Motor neuron (in vitro differentiated cells): ENCODE measurements at regions not wholly inside any gene's neighbourhood (a gene's known extent, or its start where the extent isn't known, plus 50 kb on each side); places are given as distances from the start of the nearest gene placed in this dataset.
A peak's percentile ranks its signal among the peaks of the same experiment; 100 is the strongest.

ENCODE experiments used
- ATAC-seq, 8 experiments: fragments of 200-7000 bp; cut with Tn5 transposase; replicated peaks in 6 of 8; 2 replicates each; pipeline ENCODE4 v1.8.0; 2021; ENCODE audit warnings: mild to moderate bottlenecking in 8 of 8, moderate library complexity in 8 of 8
- H3K27ac ChIP-seq, 2 donors: fragments of 250-450 bp; sonication (Bioruptor Pico); 2 replicates each; pipeline ENCODE4 v1.9.0; 2021; ENCODE audit warnings: antibody characterized with exemption in 2 of 2, mild to moderate bottlenecking in 2 of 2, moderate library complexity in 1 of 2
- H3K4me1 ChIP-seq, 2 donors: fragments of 250-450 bp; sonication (Bioruptor Pico); replicated peaks in 1 of 2; 2 replicates each; pipeline ENCODE4 v1.6.1; 2021; ENCODE audit warnings: antibody characterized with exemption in 2 of 2, mild to moderate bottlenecking in 2 of 2, moderate library complexity in 1 of 2
- H3K4me3 ChIP-seq, 5 donors: fragments of 250-450 bp; sonication (Bioruptor Pico); 2 replicates each; pipeline ENCODE4 v1.9.0; 2021; ENCODE audit warnings: antibody characterized with exemption in 5 of 5, mild to moderate bottlenecking in 5 of 5, moderate library complexity in 4 of 5
- WGBS, 10 experiments: fragments of 450-650 bp; shearing (Covaris generic); methylation state at CpG; one replicate each; pipeline ENCODE4 v1.0.0; 2022; 5-methylcytosine and 5-hydroxymethylcytosine counted together
- in situ Hi-C, 9 experiments: fragments of 400-800 bp; cut with MboI; loops; one replicate each; pipeline ENCODE4 v1.15.0; 2021; ENCODE audit warnings: low sequenced_read_pairs in 9 of 9, low pct_unique_long_range_greater_than_20kb in 2 of 9; ENCODE audit not compliant: unreplicated experiment in 9 of 9

GRCh38 chr4:148986951-148987350 is 544.7 kb upstream of the NR3C2 start:
- Histone ChIP-seq H3K4me3 (no peak overlapping the region), H3K27ac (no peak overlapping the region), H3K4me1 (peaks cover 4 to 6% of the 10 kb centered on the region in 2 donors)
- ATAC-seq: peak in 3 of 8 experiments; percentile 36 to 67 (median 61)
- in situ Hi-C loops: no loop called here
- 0 to 100% (median 38%) methylated on average over 1 of the region's 1 CpG; no CpG with 5 or more reads in 4 of the 10 experiments for WGBS, 10 experiments

- H3K27ac ChIP-seq: no peak overlapping the region
- no peak overlapping the region for H3K4me3 ChIP-seq
- in situ Hi-C loops: no loop called here
- WGBS, 10 experiments: 0 to 100% (median 71%) methylated on average over 1 to 2 of the region's 2 CpGs; no CpG with 5 or more reads in 3 of the 10 experiments
- H3K4me1 ChIP-seq: peaks cover 4 to 6% of the 10 kb centered on the region in 2 donors
- ATAC-seq: no peak
These were observed 542.7 kb upstream of the NR3C2 start for GRCh38 chr4:148984951-148985350.

- Histone ChIP-seq H3K4me3 (no peak overlapping the region), H3K4me1 (no peaks in the 10 kb centered on the region), H3K27ac (no peak overlapping the region)
- WGBS, 10 experiments: 13 to 83% (median 64%) methylated on average over 1 to 4 of the region's 4 CpGs; no CpG with 5 or more reads in 2 of the 10 experiments
- in situ Hi-C loops: no loop called here
- ATAC-seq: no peak
These were observed 540.0 kb upstream of the NR3C2 start for GRCh38 chr4:148982200-148982599.

- in situ Hi-C loops: no loop called here
- Histone ChIP-seq H3K4me3 (no peak overlapping the region), H3K4me1 (no peaks in the 10 kb centered on the region), H3K27ac (no peak overlapping the region)
- peak in 2 of 8 experiments; percentile 40 to 43 for ATAC-seq
These were observed 538.7 kb upstream of the NR3C2 start for GRCh38 chr4:148980782-148981480.

GRCh38 chr4:148978301-148978700 is 536.1 kb upstream of the NR3C2 start:
- Histone ChIP-seq H3K4me1 (no peaks in the 10 kb centered on the region), H3K4me3 (no peak overlapping the region), H3K27ac (no peak overlapping the region)
- 70 to 100% (median 86%) methylated on average over 1 to 3 of the region's 3 CpGs; no CpG with 5 or more reads in 4 of the 10 experiments for WGBS, 10 experiments
- no peak for ATAC-seq
- in situ Hi-C loops: no loop called here

GRCh38 chr4:148975464-148975863 is 533.2 kb upstream of the NR3C2 start:
- in situ Hi-C loops: no loop called here
- 0 to 100% (median 57%) methylated on average over 1 of the region's 1 CpG; no CpG with 5 or more reads in 1 of the 10 experiments for WGBS, 10 experiments
- Histone ChIP-seq H3K4me3 (no peak overlapping the region), H3K4me1 (no peaks in the 10 kb centered on the region), H3K27ac (no peak overlapping the region)
- peak in 3 of 8 experiments; percentile 30 to 80 (median 63) for ATAC-seq

- no peak for ATAC-seq
- Histone ChIP-seq H3K27ac (no peak overlapping the region), H3K4me1 (no peaks in the 10 kb centered on the region), H3K4me3 (no peak overlapping the region)
- in situ Hi-C loops: no loop called here
- 34 to 100% (median 86%) methylated on average over 1 to 2 of the region's 2 CpGs for WGBS, 10 experiments
These were observed 522.9 kb upstream of the NR3C2 start for GRCh38 chr4:148965080-148965479.

GRCh38 chr4:148964456-148964855 is 522.2 kb upstream of the NR3C2 start:
- no peak for ATAC-seq
- in situ Hi-C loops: no loop called here
- H3K4me3 ChIP-seq: no peak overlapping the region
- H3K27ac ChIP-seq: no peak overlapping the region
- no peaks in the 10 kb centered on the region for H3K4me1 ChIP-seq
- 0 to 100% (median 70%) methylated on average over 1 to 2 of the region's 2 CpGs for WGBS, 10 experiments

- no peak overlapping the region for H3K4me3 ChIP-seq
- ATAC-seq: no peak
- 6 to 73% (median 51%) methylated on average over 1 to 2 of the region's 2 CpGs for WGBS, 10 experiments
- in situ Hi-C loops: no loop called here
- no peaks in the 10 kb centered on the region for H3K4me1 ChIP-seq
- no peak overlapping the region for H3K27ac ChIP-seq
These were observed 520.5 kb upstream of the NR3C2 start for GRCh38 chr4:148962539-148963290.

- 19 to 100% (median 54%) methylated on average over 1 to 4 of the region's 4 CpGs; no CpG with 5 or more reads in 2 of the 10 experiments for WGBS, 10 experiments
- in situ Hi-C loops: no loop called here
- ATAC-seq: no peak
- H3K4me3 ChIP-seq: no peak overlapping the region
- no peak overlapping the region for H3K27ac ChIP-seq
- no peaks in the 10 kb centered on the region for H3K4me1 ChIP-seq
These were observed 519.3 kb upstream of the NR3C2 start for GRCh38 chr4:148961526-148961925.

GRCh38 chr4:148958317-148958716 is 516.1 kb upstream of the NR3C2 start:
- 0 to 100% (median 57%) methylated on average over 1 of the region's 1 CpG; no CpG with 5 or more reads in 2 of the 10 experiments for WGBS, 10 experiments
- Histone ChIP-seq H3K4me1 (no peaks in the 10 kb centered on the region), H3K4me3 (no peak overlapping the region), H3K27ac (no peak overlapping the region)
- in situ Hi-C loops: no loop called here
- ATAC-seq: peak in 3 of 8 experiments; percentile 43 to 67 (median 64)

GRCh38 chr4:148955564-148956297 is 513.5 kb upstream of the NR3C2 start:
- ATAC-seq: peak in 3 of 8 experiments; percentile 85 to 88 (median 87)
- Histone ChIP-seq H3K27ac (no peak overlapping the region), H3K4me1 (no peaks in the 10 kb centered on the region), H3K4me3 (no peak overlapping the region)
- 0 to 100% (median 75%) methylated on average over 1 of the region's 1 CpG; no CpG with 5 or more reads in 3 of the 10 experiments for WGBS, 10 experiments
- in situ Hi-C loops: no loop called here
